MM.1S (cell line): ENCODE measurements at regions not wholly inside any gene's neighbourhood (a gene's known extent, or its start where the extent isn't known, plus 50 kb on each side); places are given as distances from the start of the nearest gene placed in this dataset.

Experiments used
- EZH2 ChIP-seq: fragments of 300-600 bp; sonication (generic); optimal IDR thresholded peaks from 2 replicates; pipeline ENCODE3; 2017; ENCODE audit warnings: low read depth, mild to moderate bottlenecking, antibody characterized with exemption, low read length, mixed read lengths
- EZH2phosphoT487 ChIP-seq: fragments of 300-600 bp; sonication (generic); IDR thresholded peaks from 2 replicates; pipeline ENCODE4 v1.6.1; 2018; ENCODE audit warnings: antibody characterized with exemption, low read length
- TF ChIP-seq, protein P1 (sequence below): fragments of 300-600 bp; sonication (generic); IDR thresholded peaks from 2 replicates; pipeline ENCODE4 v1.5.1; 2016; ENCODE audit warnings: antibody characterized with exemption, low read length, mixed read lengths

DNA sequence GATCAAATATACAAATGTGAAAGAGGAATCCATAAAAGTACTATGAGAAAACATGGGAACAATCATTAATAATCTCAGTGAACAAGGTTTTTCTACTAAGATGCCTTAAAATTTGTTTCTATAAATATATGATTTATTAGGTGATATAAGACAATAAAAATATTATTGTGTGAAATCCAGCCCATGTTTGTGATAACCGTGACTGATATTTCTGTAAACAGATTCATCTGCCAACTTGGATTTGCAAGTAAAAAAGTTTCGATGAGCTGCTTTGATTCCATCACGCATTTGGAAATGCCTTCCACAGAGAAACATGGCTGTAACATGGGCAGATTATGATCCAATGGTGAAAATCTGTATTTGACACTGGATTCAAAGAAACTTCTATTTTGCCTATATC, 157.8 kb downstream of the NXPE2 start:
- TF ChIP-seq, protein P1, sequence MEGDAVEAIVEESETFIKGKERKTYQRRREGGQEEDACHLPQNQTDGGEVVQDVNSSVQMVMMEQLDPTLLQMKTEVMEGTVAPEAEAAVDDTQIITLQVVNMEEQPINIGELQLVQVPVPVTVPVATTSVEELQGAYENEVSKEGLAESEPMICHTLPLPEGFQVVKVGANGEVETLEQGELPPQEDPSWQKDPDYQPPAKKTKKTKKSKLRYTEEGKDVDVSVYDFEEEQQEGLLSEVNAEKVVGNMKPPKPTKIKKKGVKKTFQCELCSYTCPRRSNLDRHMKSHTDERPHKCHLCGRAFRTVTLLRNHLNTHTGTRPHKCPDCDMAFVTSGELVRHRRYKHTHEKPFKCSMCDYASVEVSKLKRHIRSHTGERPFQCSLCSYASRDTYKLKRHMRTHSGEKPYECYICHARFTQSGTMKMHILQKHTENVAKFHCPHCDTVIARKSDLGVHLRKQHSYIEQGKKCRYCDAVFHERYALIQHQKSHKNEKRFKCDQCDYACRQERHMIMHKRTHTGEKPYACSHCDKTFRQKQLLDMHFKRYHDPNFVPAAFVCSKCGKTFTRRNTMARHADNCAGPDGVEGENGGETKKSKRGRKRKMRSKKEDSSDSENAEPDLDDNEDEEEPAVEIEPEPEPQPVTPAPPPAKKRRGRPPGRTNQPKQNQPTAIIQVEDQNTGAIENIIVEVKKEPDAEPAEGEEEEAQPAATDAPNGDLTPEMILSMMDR: no peak
- TF ChIP-seq EZH2: no peak
- TF ChIP-seq EZH2phosphoT487: no peak
